WERI-Rb-1 (cell line): ENCODE measurements at regions not wholly inside any gene's neighbourhood (a gene's known extent, or its start where the extent isn't known, plus 50 kb on each side); places are given as distances from the start of the nearest gene placed in this dataset.

Experiments used
- DNase-seq: peaks from one replicate; pipeline ENCODE4 v3.0.0-alpha.2; 2020
- H3K27ac ChIP-seq: fragments of 250-450 bp; sonication (Bioruptor Pico); 2 replicates; pipeline ENCODE4 v1.5.1; 2020; ENCODE audit warnings: mild to moderate bottlenecking, moderate library complexity
- H3K27me3 ChIP-seq: fragments of 250-450 bp; sonication (Bioruptor Pico); 2 replicates; pipeline ENCODE4 v1.5.1; 2021; ENCODE audit warnings: mild to moderate bottlenecking, low read depth, moderate library complexity; ENCODE audit not compliant: insufficient read depth, severe bottlenecking
- H3K36me3 ChIP-seq: fragments of 250-450 bp; sonication (Bioruptor Pico); 2 replicates; pipeline ENCODE4 v1.5.1; 2020; ENCODE audit warnings: mild to moderate bottlenecking, moderate library complexity
- H3K4me3 ChIP-seq: 2 replicates; pipeline ENCODE4 v1.5.1; 2011; ENCODE audit warnings: low read depth, mild to moderate bottlenecking, control low read depth, low read length
- H3K9me3 ChIP-seq: fragments of 250-450 bp; sonication (Bioruptor Pico); 2 replicates; pipeline ENCODE4 v1.5.1; 2021; ENCODE audit warnings: mild to moderate bottlenecking, moderate library complexity; ENCODE audit not compliant: severe bottlenecking
- TF ChIP-seq, protein P1 (sequence below): IDR thresholded peaks from 2 replicates; pipeline ENCODE4 v1.5.1; 2011; ENCODE audit warnings: low read depth, mild to moderate bottlenecking, control low read depth, inconsistent platforms, low read length

DNA sequence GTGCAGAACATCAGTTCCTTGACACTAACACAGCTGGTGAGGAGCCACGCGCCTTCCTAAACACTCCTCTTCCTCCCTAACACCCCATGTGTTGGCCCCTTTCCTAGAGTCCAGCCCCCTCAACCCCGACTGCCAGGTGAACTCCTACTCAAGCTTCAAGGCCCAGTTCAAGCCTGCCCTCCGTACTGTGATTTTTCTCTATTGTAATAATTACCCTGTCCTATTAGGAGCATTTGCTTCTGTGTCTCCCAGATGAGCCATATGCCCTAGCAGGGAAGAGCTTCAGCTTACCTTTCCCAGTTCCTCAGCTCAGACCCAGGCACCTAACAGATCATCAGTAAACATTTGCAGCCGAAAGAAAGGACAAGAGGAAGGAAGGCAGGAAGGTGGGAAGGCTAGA is 130.6 kb upstream of the SALL3 start:
- Histone ChIP-seq H3K27ac (no peak overlapping the region), H3K4me3 (no peak overlapping the region), H3K27me3 (peaks cover 10% of the 10 kb centered on the region), H3K36me3 (no peaks in the 10 kb centered on the region), H3K9me3 (peaks cover 5% of the 10 kb centered on the region)
- TF ChIP-seq, protein P1, sequence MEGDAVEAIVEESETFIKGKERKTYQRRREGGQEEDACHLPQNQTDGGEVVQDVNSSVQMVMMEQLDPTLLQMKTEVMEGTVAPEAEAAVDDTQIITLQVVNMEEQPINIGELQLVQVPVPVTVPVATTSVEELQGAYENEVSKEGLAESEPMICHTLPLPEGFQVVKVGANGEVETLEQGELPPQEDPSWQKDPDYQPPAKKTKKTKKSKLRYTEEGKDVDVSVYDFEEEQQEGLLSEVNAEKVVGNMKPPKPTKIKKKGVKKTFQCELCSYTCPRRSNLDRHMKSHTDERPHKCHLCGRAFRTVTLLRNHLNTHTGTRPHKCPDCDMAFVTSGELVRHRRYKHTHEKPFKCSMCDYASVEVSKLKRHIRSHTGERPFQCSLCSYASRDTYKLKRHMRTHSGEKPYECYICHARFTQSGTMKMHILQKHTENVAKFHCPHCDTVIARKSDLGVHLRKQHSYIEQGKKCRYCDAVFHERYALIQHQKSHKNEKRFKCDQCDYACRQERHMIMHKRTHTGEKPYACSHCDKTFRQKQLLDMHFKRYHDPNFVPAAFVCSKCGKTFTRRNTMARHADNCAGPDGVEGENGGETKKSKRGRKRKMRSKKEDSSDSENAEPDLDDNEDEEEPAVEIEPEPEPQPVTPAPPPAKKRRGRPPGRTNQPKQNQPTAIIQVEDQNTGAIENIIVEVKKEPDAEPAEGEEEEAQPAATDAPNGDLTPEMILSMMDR = no peak
- DNase-seq = no peak

GRCh38 chr18:78849458-78849857 is 130.2 kb upstream of the SALL3 start:
- no peak for DNase-seq
- Histone ChIP-seq H3K36me3 (no peaks in the 10 kb centered on the region), H3K27me3 (peaks cover 10% of the 10 kb centered on the region), H3K9me3 (peaks cover 5% of the 10 kb centered on the region), H3K27ac (no peak overlapping the region), H3K4me3 (no peak overlapping the region)
- TF ChIP-seq, protein P1 = no peak

DNA sequence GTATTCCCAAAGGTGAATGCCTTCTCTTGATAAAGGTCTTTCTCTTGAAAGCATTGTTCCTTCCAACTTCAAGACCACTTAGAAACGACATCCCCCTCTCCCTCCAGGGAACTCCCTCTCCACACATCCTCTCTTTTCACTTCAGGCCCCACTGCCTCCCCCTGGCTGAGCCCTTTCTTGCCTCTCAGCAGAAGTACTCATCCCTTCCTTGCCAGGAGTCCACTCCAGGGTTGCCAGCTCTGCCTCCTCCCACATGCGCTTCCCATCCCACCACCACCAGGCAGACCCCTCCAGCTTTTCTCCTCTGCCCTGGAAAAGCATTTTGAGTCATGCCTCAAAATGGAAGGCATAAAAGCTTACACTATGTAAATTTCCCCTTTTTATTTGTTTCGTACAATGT is 126.3 kb upstream of the SALL3 start:
- H3K27ac ChIP-seq = no peak overlapping the region
- no peak overlapping the region for H3K4me3 ChIP-seq
- H3K9me3 ChIP-seq = peaks cover 3% of the 10 kb centered on the region
- no peaks in the 10 kb centered on the region for H3K36me3 ChIP-seq
- no peak for DNase-seq
- peaks cover 22% of the 10 kb centered on the region for H3K27me3 ChIP-seq
- TF ChIP-seq, protein P1 = no peak

- no peak overlapping the region for H3K27ac ChIP-seq
- no peaks in the 10 kb centered on the region for H3K9me3 ChIP-seq
- no peak for DNase-seq
- H3K27me3 ChIP-seq = peaks cover 22% of the 10 kb centered on the region
- no peaks in the 10 kb centered on the region for H3K36me3 ChIP-seq
- H3K4me3 ChIP-seq = no peak overlapping the region
- TF ChIP-seq, protein P1 = no peak
These were observed 124.4 kb upstream of the SALL3 start for GRCh38 chr18:78855188-78855587.

DNA sequence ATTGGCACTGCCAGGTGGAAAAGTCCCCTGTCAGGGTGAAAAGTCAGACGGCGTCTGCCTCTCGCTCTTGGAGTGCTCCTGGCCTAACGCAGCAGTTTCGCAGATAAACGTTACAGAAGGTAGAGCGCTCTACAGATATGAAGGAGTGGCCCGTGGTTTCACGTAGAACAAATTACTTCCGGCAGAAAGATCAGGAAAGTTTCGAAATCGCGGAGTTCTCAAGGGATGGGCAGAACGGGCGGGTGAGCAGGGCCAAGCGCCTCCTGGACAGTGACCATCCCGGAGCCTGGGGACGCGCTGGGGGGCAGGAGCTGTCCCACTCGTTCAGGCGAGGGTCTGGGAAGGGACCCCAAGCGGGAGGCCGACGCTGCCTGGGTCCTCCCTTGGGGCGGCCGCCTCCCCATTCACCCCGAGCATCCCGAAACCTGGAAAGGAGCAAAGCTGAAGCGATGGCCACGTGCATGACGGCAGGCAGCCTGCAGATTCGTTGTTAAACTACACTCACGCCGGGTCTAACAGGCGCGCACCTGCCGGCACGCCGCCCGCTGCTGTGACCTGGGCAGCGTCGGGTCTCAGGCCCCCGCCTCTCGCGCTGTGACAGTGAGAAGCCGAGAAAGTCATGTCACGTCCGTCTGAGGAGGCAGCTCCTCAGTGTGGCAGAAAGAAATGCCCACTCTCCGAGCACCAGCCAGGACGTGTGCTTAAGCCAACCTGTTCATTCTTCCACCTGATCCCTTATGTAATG is 122.9 kb upstream of the SALL3 start:
- Histone ChIP-seq H3K36me3 (no peaks in the 10 kb centered on the region), H3K27me3 (peaks cover 20% of the 10 kb centered on the region), H3K27ac (no peak overlapping the region), H3K9me3 (no peaks in the 10 kb centered on the region), H3K4me3 (peak overlapping the region; percentile 33)
- TF ChIP-seq, protein P1 = no peak
- no peak for DNase-seq
